ENCODE measurements at regions not wholly inside any gene's neighbourhood (a gene's known extent, or its start where the extent isn't known, plus 50 kb on each side); places are given as distances from the start of the nearest gene placed in this dataset.

DNA sequence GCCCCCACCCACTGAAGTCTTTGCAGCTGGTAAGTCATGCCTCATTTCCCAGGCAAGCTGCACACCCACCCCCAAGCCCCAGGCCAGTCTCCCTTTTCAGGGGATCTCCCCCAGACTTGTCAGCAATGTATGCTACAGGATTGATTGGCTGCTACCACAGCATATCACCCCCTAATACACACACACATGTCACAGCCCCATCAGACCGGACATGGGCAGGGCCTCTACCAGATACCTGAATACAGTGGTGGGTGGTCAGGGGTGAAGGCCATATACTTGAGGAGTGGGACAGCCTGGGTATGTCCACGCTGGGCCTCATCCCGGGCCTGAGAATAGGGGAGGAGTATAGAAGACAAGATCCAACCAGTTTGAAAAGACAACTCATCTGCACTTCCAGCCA is 63.4 kb upstream of the ARAP3 start:
- no peak for DNase-seq

DNA sequence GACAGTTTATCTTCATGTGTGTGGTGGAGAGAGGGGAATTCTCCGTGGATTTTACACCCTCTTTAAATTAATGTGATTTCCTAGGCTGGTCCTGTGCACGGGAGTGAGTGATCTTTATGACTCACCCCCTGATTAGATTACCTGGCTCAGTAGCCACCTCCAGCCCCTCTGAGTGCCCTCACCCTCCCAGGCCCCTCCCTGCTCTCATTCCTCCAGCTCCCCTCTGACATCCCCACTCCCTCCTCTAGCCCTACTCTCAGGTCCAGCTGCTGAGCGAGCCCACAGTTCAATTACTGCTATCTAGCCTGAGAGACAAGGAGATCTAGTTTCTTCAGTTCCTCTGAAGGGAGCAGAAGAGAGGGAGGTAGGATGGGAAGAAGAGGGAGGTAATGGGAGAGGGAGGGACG is 61.8 kb upstream of the ARAP3 start:
- DNase-seq, result no peak

DNA sequence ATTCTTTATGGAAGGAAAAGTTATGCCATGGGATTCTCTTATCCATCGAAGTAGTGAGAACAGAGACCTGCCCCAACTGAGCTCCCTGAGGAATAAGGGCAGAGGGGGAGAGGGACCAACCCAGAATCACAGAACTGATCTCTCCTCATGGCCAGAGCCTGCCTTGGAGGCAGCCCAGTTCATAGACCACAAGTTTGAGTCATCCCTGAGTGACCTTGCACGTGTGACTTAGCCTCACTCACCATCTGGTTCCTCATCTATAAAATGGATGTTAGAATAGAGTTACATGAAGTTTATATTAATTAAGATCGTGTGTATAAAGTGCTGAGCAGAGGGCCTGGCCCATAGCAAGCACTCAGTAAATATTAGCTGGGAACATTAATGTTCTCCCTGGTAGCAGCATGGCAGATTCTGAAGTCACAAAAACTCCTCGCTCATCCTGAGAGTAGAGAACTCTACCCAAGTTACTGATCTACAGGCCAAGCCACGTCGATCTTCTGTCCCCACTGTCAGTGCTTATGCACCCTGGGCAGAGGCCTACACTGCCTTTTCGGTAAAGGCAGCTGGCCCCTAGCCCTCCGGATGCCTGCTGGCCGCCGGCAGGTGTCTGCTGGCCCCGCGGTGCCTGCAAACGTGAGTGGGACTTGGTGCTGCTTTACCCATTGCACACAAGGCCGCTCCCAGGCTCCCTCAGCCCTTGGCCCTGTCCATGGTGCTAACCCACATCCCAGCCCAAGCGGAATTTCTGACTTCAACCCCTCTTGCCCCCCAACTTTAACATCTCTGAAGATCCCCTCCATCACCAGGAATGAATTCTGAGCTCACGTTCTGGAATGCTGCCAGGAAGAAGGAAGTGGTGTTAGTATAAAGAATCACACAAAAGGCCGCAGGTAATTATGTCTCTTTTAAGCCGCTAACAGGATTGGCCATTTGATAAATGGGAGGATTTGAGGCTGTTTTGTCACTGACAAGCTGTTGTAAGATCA is 61.1 kb upstream of the ARAP3 start:
- DNase-seq, result peak; percentile 4

DNA sequence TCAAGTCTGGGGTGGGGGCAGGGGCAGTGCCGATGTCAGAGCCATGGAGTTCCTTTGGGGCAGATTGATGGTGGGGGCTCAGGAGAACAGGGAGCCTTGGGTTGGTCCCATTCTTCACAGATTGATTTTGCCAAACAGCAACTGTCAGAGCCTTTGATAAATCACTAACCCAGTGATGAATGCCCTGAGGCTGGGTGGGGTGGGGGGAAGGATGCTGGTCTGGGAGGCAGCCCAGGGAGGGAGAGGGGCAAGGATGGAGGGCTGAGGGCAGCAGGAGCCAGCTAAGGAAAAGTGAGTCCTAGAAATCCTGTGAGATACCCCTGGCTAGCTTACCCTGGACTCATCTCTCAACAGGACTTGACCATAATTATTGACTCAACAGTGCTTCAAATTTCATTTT is 60.1 kb upstream of the ARAP3 start:
- DNase-seq, result no peak

DNA sequence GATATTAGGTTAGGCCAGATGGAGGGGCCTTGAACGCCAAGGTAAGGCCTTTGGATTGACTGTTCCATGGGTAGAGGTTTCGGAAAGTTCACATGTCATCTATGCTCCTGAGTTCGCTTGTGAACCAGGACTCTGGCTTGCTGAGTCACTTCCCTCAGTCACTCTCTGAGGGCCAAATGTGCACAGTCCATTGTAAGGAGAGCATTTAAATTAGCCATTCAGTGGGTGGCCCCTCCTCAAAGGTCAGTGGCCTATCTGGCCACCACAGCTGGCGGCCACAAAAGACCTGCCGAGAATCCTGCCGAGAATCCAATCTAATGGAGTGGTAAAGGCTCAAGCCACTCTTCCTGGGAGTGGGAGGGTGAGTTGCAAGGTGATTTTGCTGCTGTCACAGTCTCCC is 58.9 kb upstream of the ARAP3 start:
- DNase-seq, result no peak

DNA sequence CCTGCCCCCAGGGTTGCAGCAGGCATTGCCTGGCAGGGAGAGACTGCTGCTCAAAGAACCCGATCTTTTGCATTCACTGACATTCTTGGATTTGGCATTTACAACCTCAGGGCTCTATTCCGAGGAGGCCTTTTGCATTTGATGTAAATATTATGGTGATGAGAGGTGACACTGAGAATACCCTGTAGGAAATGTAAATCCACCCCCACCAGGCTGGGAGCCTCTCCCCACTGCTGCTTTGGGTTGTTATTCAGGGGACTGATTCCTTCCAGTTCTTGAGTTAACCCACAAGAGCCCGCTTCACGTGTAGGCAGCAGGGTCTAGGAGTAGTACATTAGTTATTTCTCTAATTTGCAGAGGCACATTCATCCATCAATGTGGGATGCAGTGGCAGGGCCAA is 55.5 kb upstream of the ARAP3 start:
- DNase-seq, result no peak

DNA sequence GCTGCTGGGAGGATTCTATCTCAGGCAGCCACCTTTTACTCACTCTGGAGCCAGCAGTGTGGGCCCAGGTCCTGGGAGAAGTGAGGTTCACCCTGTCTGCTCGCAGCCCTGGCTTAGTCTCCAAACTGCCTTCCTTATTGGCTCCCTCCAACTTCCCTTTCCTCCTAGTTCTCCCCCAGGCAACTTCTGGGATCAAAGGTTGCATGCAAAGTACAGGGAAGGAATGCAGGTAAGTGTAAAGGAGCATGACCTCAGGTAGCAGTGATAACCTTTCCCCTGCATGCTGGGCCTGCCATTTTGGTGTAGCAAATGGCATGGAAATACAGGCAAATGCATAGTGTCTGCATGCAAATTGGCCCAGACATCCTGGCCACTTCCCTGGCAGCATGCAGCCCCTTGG is 53.8 kb upstream of the ARAP3 start:
- DNase-seq, result no peak

DNA sequence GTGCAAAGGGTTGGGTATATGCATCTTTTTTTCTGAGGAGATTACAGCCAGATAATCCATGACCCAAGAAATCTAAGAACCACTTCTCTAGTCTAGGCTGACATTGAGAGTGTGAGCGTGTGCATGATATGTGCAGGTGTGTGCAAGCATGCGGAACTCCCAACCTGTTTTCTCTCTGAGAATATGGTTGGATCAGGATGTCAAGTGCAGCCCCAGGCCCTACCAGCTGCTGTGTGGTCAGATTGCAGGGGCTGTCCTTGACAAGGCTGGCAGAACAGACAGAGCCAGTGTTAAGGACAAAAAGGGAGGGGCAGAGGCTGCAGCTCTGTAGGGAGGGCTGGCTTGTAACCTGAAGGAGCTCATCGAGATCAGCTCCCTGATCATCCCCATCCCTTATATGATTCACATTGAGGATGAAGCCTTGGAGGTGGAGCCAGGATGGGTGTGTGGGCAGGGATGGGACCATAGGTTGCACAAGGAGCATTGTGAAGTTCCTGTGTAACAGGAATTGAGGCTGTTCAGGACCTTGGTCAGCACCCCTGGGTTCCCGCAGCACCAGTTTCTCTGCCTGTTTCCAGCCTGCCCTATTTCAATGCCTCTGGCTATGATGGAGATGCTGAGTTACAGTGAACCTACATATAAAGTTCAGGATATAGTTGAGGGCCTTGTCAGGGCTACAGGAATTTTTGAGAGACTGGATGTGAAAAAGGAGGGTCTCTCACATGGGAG is 52.6 kb upstream of the ARAP3 start:
- peak; percentile 35 for DNase-seq

DNA sequence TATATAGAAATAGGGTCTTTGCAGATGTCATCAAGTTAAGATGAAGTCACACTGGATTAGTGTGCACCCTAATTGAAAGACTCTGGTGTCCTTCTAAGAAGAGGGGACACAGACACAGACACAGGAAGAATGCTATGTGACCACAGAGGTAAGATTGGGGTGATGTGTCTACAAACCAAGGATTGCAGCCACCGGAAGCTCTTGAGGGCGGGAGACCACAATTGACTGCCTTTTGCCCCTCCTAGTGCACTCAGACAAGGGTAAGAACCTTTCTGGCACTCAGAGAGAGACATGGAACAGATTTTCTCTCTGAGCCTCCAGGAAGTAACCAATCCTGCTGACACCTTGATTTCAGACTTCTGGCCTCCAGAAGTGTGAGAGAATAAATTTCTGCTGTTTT is 51.2 kb upstream of the ARAP3 start:
- DNase-seq, result no peak

DNA sequence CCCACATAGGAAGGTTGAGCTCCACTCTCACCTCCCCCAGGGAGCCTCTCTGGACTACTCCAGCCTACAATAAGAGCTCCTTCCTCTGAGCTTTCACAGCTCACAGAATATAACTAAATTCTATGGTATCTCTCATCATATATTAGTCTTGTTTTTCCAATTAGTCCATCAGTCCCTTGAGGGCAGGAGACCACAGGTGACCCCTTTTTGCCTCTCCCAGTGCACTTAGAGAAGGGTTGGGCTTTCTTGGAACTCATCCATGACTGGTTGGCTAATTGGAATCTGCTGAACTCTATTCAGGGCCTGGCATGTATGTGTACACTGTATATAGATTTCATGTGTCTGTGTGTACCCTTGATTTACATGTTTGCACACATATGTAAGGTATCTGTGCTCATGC is 50.4 kb upstream of the ARAP3 start:
- DNase-seq, result no peak

Measured in hematopoietic multipotent progenitor cell treated with erythropoietin and hydrocortisone succinate and interleukin-3 and kit ligand, for 8 days (in vitro differentiated cells).